Mesendoderm (in vitro differentiated cells): ENCODE measurements at regions not wholly inside any gene's neighbourhood (a gene's known extent, or its start where the extent isn't known, plus 50 kb on each side); places are given as distances from the start of the nearest gene placed in this dataset.
"Not testable (repeated sequence)": the region's sequence is repeated elsewhere in the genome, so short reads cannot be mapped to it uniquely, and the experiment has no call there.

Experiments used
- DNase-seq: peaks from one replicate; pipeline ENCODE4 v3.0.0; 2013
- H2AK5ac ChIP-seq: 2 replicates; pipeline ENCODE4 v1.6.1; 2013; ENCODE audit warnings: low read length, inconsistent platforms
- H2BK120ac ChIP-seq: 2 replicates; pipeline ENCODE4 v1.6.1; 2013; ENCODE audit warnings: low read depth, mild to moderate bottlenecking, low read length, moderate library complexity, mixed read lengths
- H2BK15ac ChIP-seq: replicated peaks from 2 replicates; pipeline ENCODE4 v1.6.1; 2013; ENCODE audit warnings: low read depth, mild to moderate bottlenecking, moderate library complexity
- H2BK5ac ChIP-seq: 2 replicates; pipeline ENCODE4 v1.6.1; 2013; ENCODE audit warnings: low read length, inconsistent platforms
- H3K18ac ChIP-seq: 2 replicates; pipeline ENCODE4 v1.6.1; 2013; ENCODE audit warnings: mild to moderate bottlenecking, low read length, mixed read lengths
- H3K23ac ChIP-seq: one replicate; pipeline ENCODE4 v1.6.1; 2013; ENCODE audit warnings: low read length
- H3K27ac ChIP-seq: 2 replicates; pipeline ENCODE4 v1.5.1; 2013; ENCODE audit warnings: low read depth, mild to moderate bottlenecking, inconsistent platforms, low read length, moderate library complexity
- H3K27me3 ChIP-seq: 2 replicates; pipeline ENCODE4 v1.6.1; 2013; ENCODE audit warnings: low read length, control low read depth, mild to moderate bottlenecking, inconsistent platforms; ENCODE audit not compliant: insufficient read depth, poor library complexity
- H3K36me3 ChIP-seq: 2 replicates; pipeline ENCODE4 v1.6.1; 2013; ENCODE audit warnings: low read length, inconsistent platforms; ENCODE audit not compliant: control insufficient read depth, insufficient read depth
- H3K4ac ChIP-seq: one replicate; pipeline ENCODE4 v1.6.1; 2013; ENCODE audit warnings: low read depth, mild to moderate bottlenecking, low read length, moderate library complexity
- H3K4me1 ChIP-seq: 2 replicates; pipeline ENCODE4 v1.6.1; 2013; ENCODE audit warnings: low read depth, low read length, inconsistent platforms; ENCODE audit not compliant: control insufficient read depth
- H3K4me2 ChIP-seq: 2 replicates; pipeline ENCODE4 v1.6.1; 2013; ENCODE audit warnings: low read length
- H3K4me3 ChIP-seq: 2 replicates; pipeline ENCODE4 v1.5.1; 2013; ENCODE audit warnings: mild to moderate bottlenecking, low read length
- H3K56ac ChIP-seq: one replicate; pipeline ENCODE4 v1.6.1; 2013; ENCODE audit warnings: low read length
- H3K79me1 ChIP-seq: 2 replicates; pipeline ENCODE4 v1.6.1; 2013; ENCODE audit warnings: low read length, inconsistent platforms
- H3K79me2 ChIP-seq: 2 replicates; pipeline ENCODE4 v1.6.1; 2013; ENCODE audit warnings: mild to moderate bottlenecking, low read length; ENCODE audit not compliant: control insufficient read depth, insufficient read depth
- H3K9ac ChIP-seq: 2 replicates; pipeline ENCODE4 v1.6.1; 2013; ENCODE audit warnings: low read length, inconsistent platforms
- H4K5ac ChIP-seq: one replicate; pipeline ENCODE4 v1.6.1; 2013; ENCODE audit warnings: low read length
- H4K8ac ChIP-seq: one replicate; pipeline ENCODE4 v1.6.1; 2013; ENCODE audit warnings: low read depth, mild to moderate bottlenecking, control low read depth, low read length, moderate library complexity
- WGBS: extraction: QIAGEN DNeasy Blood & Tissue Kit; methylation state at CpG from one replicate; pipeline ENCODE4 v1.1.7; 2013; ENCODE audit warnings: low lambda C conversion rate, missing lambda C conversion rate; ENCODE audit not compliant: insufficient coverage; ENCODE audit errors: extremely low coverage; 5-methylcytosine and 5-hydroxymethylcytosine counted together

DNA sequence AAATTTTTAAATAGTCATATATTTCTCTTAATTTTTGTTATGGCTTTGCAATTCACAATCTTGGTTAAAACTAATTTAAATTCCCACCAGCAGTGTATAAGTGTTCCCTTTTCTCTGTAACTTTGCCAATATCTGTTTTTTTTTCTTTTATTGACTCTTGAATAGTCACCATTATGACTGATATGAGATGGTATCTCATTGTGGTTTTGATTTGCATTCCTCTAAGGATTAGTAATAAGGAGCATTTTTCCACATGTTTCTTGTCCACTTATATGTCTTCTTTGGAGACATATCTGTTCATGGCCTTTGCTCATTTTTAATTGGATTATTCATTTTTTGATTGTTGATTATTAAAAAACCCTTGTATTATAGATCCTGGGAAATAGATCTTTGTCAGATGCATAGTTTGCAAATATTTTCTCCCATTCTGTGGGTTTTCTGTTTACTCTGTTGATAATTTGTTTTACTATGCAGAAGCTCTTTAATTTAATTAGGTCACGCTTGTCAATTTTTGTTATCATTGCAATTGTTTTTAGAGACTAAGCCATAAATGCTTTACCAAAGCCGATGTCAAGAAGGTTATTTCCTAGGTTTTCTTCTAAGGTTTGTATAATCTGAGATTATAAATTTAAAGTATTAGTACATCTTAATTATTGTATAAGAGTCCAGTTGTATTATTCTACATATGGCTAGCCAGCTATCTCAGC lies 610.9 kb downstream of the CHSY3 start:
- Histone ChIP-seq H2AK5ac (no peak overlapping the region), H3K18ac (no peak overlapping the region), H3K23ac (no peak overlapping the region), H2BK120ac (no peak overlapping the region), H3K4me1 (no peaks in the 10 kb centered on the region), H3K4me2 (no peak overlapping the region), H4K5ac (no peak overlapping the region), H3K79me2 (no peaks in the 10 kb centered on the region), H3K4ac (no peak overlapping the region), H3K79me1 (no peaks in the 10 kb centered on the region), H3K36me3 (no peaks in the 10 kb centered on the region), H2BK15ac (no peak overlapping the region), H3K27me3 (no peaks in the 10 kb centered on the region), H3K9ac (no peak overlapping the region), H3K56ac (no peak overlapping the region), H4K8ac (no peak overlapping the region), H3K4me3 (no peak overlapping the region), H3K27ac (no peak overlapping the region), H2BK5ac (no peak overlapping the region)
- no peak for DNase-seq
- no CpG with 5 or more reads among the region's 2 CpGs for WGBS

GRCh38 chr5:130502702-130503101 lies 598.4 kb downstream of the CHSY3 start:
- H4K8ac ChIP-seq, result no peak overlapping the region
- H3K4ac ChIP-seq, result no peak overlapping the region
- no peak overlapping the region for H4K5ac ChIP-seq
- H2BK120ac ChIP-seq, result no peak overlapping the region
- no peaks in the 10 kb centered on the region for H3K36me3 ChIP-seq
- H3K27me3 ChIP-seq, result no peaks in the 10 kb centered on the region
- no peak overlapping the region for H2AK5ac ChIP-seq
- no peak overlapping the region for H2BK15ac ChIP-seq
- no peak overlapping the region for H2BK5ac ChIP-seq
- H3K27ac ChIP-seq, result no peak overlapping the region
- no peak overlapping the region for H3K4me3 ChIP-seq
- H3K18ac ChIP-seq, result no peak overlapping the region
- H3K23ac ChIP-seq, result no peak overlapping the region
- H3K4me1 ChIP-seq, result no peaks in the 10 kb centered on the region
- H3K79me2 ChIP-seq, result no peaks in the 10 kb centered on the region
- no peak for DNase-seq
- H3K79me1 ChIP-seq, result no peaks in the 10 kb centered on the region
- no peak overlapping the region for H3K56ac ChIP-seq
- no peak overlapping the region for H3K9ac ChIP-seq
- no CpG with 5 or more reads among the region's 4 CpGs for WGBS
- no peak overlapping the region for H3K4me2 ChIP-seq

- Histone ChIP-seq H2BK5ac (no peak overlapping the region), H3K79me2 (no peaks in the 10 kb centered on the region), H3K36me3 (no peaks in the 10 kb centered on the region), H3K4me1 (no peaks in the 10 kb centered on the region), H3K27ac (no peak overlapping the region), H3K79me1 (no peaks in the 10 kb centered on the region), H3K56ac (no peak overlapping the region), H2AK5ac (no peak overlapping the region), H3K4me2 (no peak overlapping the region), H2BK120ac (no peak overlapping the region), H3K9ac (no peak overlapping the region), H3K18ac (no peak overlapping the region), H2BK15ac (no peak overlapping the region), H3K23ac (no peak overlapping the region), H3K4me3 (no peak overlapping the region), H4K8ac (no peak overlapping the region), H3K4ac (no peak overlapping the region), H3K27me3 (no peaks in the 10 kb centered on the region), H4K5ac (no peak overlapping the region)
- DNase-seq, result no peak
- no CpG with 5 or more reads among the region's 3 CpGs for WGBS
Observed at GRCh38 chr5:130501151-130501865, 597.0 kb downstream of the CHSY3 start.

DNA sequence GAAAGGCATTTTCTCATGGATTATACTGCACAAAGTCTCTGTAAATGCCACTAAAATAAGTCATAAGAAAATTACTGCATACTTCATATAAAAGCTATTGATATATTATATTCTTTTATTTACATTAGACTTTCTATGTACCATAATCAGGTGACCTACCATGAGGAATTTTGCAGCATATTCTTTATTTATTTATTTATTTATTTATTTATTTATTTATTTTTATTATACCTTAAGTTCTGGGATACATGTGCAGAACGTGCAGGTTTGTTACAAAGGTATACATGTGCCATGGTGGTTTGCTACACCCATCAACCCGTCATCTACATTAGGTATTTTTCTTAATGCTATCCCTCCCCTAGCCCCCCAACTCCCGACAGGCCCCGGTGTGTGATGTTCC lies 596.2 kb downstream of the CHSY3 start:
- not testable (repeated sequence) for H3K9ac ChIP-seq, H3K27me3 ChIP-seq, H3K27ac ChIP-seq, H3K4me1 ChIP-seq, H2BK15ac ChIP-seq, H4K8ac ChIP-seq, H3K36me3 ChIP-seq, H3K4me3 ChIP-seq, H3K4me2 ChIP-seq, H3K79me1 ChIP-seq, H3K79me2 ChIP-seq, H3K4ac ChIP-seq, H2BK5ac ChIP-seq, DNase-seq, H3K56ac ChIP-seq, H2BK120ac ChIP-seq, H4K5ac ChIP-seq, H3K23ac ChIP-seq, H3K18ac ChIP-seq, H2AK5ac ChIP-seq
- WGBS, result no CpG with 5 or more reads among the region's 4 CpGs

- no peak for DNase-seq
- no peak overlapping the region for H4K5ac ChIP-seq
- H2BK5ac ChIP-seq, result no peak overlapping the region
- no peaks in the 10 kb centered on the region for H3K79me2 ChIP-seq
- H3K4me2 ChIP-seq, result no peak overlapping the region
- no peaks in the 10 kb centered on the region for H3K27me3 ChIP-seq
- no peak overlapping the region for H2BK15ac ChIP-seq
- H3K27ac ChIP-seq, result no peak overlapping the region
- no peak overlapping the region for H3K56ac ChIP-seq
- H3K4me3 ChIP-seq, result no peak overlapping the region
- no peaks in the 10 kb centered on the region for H3K36me3 ChIP-seq
- no peak overlapping the region for H3K18ac ChIP-seq
- H4K8ac ChIP-seq, result no peak overlapping the region
- H3K23ac ChIP-seq, result no peak overlapping the region
- no peak overlapping the region for H3K4ac ChIP-seq
- 100% methylated on average over 1 of the region's 1 CpG for WGBS
- H3K9ac ChIP-seq, result no peak overlapping the region
- no peak overlapping the region for H2AK5ac ChIP-seq
- no peak overlapping the region for H2BK120ac ChIP-seq
- no peaks in the 10 kb centered on the region for H3K4me1 ChIP-seq
- no peaks in the 10 kb centered on the region for H3K79me1 ChIP-seq
Observed at GRCh38 chr5:130496215-130496614, 592.0 kb downstream of the CHSY3 start.
